Peyer's patch (tissue), 4 donors: ENCODE measurements at regions not wholly inside any gene's neighbourhood (a gene's known extent, or its start where the extent isn't known, plus 50 kb on each side); places are given as distances from the start of the nearest gene placed in this dataset.

Source experiments
- POLR2A ChIP-seq, 2 donors: fragments of 450-650 bp; IDR thresholded peaks; one replicate each; pipeline ENCODE4 v1.5.1; 2017; ENCODE audit warnings: antibody characterized with exemption in 2 of 2, mild to moderate bottlenecking in 2 of 2, moderate library complexity in 2 of 2
- TF ChIP-seq, protein P1 (sequence below), 6 experiments: fragments of 450-650 bp in 4 of 6; fragments of 200-600 bp in 2 of 6; sonication (generic) in 1 of 6; IDR thresholded peaks; one replicate each; pipeline ENCODE4 v1.5.1; 2017 to 2019; ENCODE audit warnings: antibody characterized with exemption in 6 of 6, mild to moderate bottlenecking in 3 of 6, moderate library complexity in 1 of 6

DNA sequence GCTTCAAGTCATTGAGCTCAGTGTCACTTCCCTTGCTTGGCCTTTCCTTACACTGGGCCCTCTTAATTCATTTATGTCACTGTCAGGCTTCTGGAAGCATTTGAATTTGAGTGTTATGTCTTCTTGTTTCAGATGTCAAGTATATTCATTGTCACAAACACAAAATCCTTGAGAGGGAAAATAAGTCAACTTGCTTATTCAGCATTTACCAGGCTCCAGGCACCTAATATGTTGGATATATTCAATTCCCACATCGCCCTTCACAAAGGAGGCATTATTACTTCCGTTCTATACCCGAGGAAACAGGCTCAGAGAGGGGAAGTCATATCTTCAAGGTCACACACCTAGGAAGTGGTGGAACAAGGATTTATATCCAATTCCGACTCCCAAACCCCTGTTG lies 121.1 kb upstream of the SMIM23 start:
- TF ChIP-seq, protein P1, sequence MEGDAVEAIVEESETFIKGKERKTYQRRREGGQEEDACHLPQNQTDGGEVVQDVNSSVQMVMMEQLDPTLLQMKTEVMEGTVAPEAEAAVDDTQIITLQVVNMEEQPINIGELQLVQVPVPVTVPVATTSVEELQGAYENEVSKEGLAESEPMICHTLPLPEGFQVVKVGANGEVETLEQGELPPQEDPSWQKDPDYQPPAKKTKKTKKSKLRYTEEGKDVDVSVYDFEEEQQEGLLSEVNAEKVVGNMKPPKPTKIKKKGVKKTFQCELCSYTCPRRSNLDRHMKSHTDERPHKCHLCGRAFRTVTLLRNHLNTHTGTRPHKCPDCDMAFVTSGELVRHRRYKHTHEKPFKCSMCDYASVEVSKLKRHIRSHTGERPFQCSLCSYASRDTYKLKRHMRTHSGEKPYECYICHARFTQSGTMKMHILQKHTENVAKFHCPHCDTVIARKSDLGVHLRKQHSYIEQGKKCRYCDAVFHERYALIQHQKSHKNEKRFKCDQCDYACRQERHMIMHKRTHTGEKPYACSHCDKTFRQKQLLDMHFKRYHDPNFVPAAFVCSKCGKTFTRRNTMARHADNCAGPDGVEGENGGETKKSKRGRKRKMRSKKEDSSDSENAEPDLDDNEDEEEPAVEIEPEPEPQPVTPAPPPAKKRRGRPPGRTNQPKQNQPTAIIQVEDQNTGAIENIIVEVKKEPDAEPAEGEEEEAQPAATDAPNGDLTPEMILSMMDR (IDR thresholded peaks at IDR 0.05) = no peak
- no peak for TF ChIP-seq POLR2A (IDR thresholded peaks at IDR 0.05)
